Skin epidermis (tissue), 12 donors: ENCODE measurements at regions not wholly inside any gene's neighbourhood (a gene's known extent, or its start where the extent isn't known, plus 50 kb on each side); places are given as distances from the start of the nearest gene placed in this dataset.
"Not testable (repeated sequence)": the region's sequence is repeated elsewhere in the genome, so short reads cannot be mapped to it uniquely, and the experiment has no call there.

Source experiments
- H3K27ac ChIP-seq, 21 experiments: fragments of 200-600 bp; sonication (generic) in 11 of 21; one replicate each; pipeline ENCODE4 v1.5.0; 2020; ENCODE audit warnings: mild to moderate bottlenecking in 3 of 21, inconsistent platforms in 2 of 21, moderate library complexity in 2 of 21
- H3K4me3 ChIP-seq, 7 experiments: fragments of 200-600 bp; sonication (generic) in 2 of 7; one replicate each; pipeline ENCODE4 v1.5.0; 2020; ENCODE audit warnings: inconsistent platforms in 2 of 7, mild to moderate bottlenecking in 2 of 7, moderate library complexity in 1 of 7

- Histone ChIP-seq H3K27ac (no peak overlapping the region), H3K4me3 (no peak overlapping the region)
These were observed 177.6 kb downstream of the STK31 start for GRCh38 chr7:23887660-23888059.

GRCh38 chr7:23888958-23889357 is 178.9 kb downstream of the STK31 start:
- Histone ChIP-seq H3K4me3 (no peak overlapping the region), H3K27ac (no peak overlapping the region)

- H3K4me3 ChIP-seq = no peak overlapping the region
These were observed 179.5 kb downstream of the STK31 start for GRCh38 chr7:23889566-23889965.

GRCh38 chr7:23892019-23892418 is 182.0 kb downstream of the STK31 start:
- no peak overlapping the region for H3K27ac ChIP-seq
- H3K4me3 ChIP-seq = no peak overlapping the region

More at GRCh38 chr7:23889566-23889965, 179.5 kb downstream of the STK31 start:
- H3K27ac ChIP-seq = no peak overlapping the region

GRCh38 chr7:23893176-23893941 is 183.3 kb downstream of the STK31 start:
- H3K27ac ChIP-seq = no peak overlapping the region
- no peak overlapping the region for H3K4me3 ChIP-seq

- Histone ChIP-seq H3K27ac (no peak overlapping the region), H3K4me3 (no peak overlapping the region)
These were observed 184.2 kb downstream of the STK31 start for GRCh38 chr7:23893942-23894891.

- Histone ChIP-seq H3K27ac (no peak overlapping the region), H3K4me3 (no peak overlapping the region)
These were observed 185.0 kb downstream of the STK31 start for GRCh38 chr7:23894892-23895569.

GRCh38 chr7:23895666-23896096 is 185.7 kb downstream of the STK31 start:
- Histone ChIP-seq H3K27ac (no peak overlapping the region), H3K4me3 (no peak overlapping the region)

GRCh38 chr7:23898619-23899018 is 188.6 kb downstream of the STK31 start:
- no peak overlapping the region for H3K4me3 ChIP-seq

GRCh38 chr7:23904901-23905300 is 194.9 kb downstream of the STK31 start:
- not testable (repeated sequence) for H3K4me3 ChIP-seq, H3K27ac ChIP-seq

More at GRCh38 chr7:23898619-23899018, 188.6 kb downstream of the STK31 start:
- no peak overlapping the region for H3K27ac ChIP-seq

- Histone ChIP-seq H3K4me3 (no peak overlapping the region), H3K27ac (no peak overlapping the region)
These were observed 197.0 kb downstream of the STK31 start for GRCh38 chr7:23907012-23907411.

GRCh38 chr7:23909426-23909825 is 199.4 kb downstream of the STK31 start:
- H3K27ac ChIP-seq = no peak overlapping the region
- no peak overlapping the region for H3K4me3 ChIP-seq

- no peak overlapping the region for H3K27ac ChIP-seq
- H3K4me3 ChIP-seq = no peak overlapping the region
These were observed 202.0 kb downstream of the STK31 start for GRCh38 chr7:23912065-23912464.

- Histone ChIP-seq H3K4me3 (no peak overlapping the region), H3K27ac (no peak overlapping the region)
These were observed 203.0 kb downstream of the STK31 start for GRCh38 chr7:23913016-23913415.

GRCh38 chr7:23915236-23915635 is 205.2 kb downstream of the STK31 start:
- Histone ChIP-seq H3K27ac (no peak overlapping the region), H3K4me3 (no peak overlapping the region)

GRCh38 chr7:23918286-23918685 is 208.3 kb downstream of the STK31 start:
- H3K27ac ChIP-seq = no peak overlapping the region
- no peak overlapping the region for H3K4me3 ChIP-seq

- Histone ChIP-seq H3K27ac (no peak overlapping the region), H3K4me3 (no peak overlapping the region)
These were observed 208.8 kb downstream of the STK31 start for GRCh38 chr7:23918856-23919255.

- H3K27ac ChIP-seq = no peak overlapping the region
These were observed 215.1 kb downstream of the STK31 start for GRCh38 chr7:23925088-23925487.

GRCh38 chr7:23927709-23928417 is 217.8 kb downstream of the STK31 start:
- Histone ChIP-seq H3K27ac (no peak overlapping the region), H3K4me3 (no peak overlapping the region)

More at GRCh38 chr7:23925088-23925487, 215.1 kb downstream of the STK31 start:
- H3K4me3 ChIP-seq = no peak overlapping the region

- no peak overlapping the region for H3K27ac ChIP-seq
- no peak overlapping the region for H3K4me3 ChIP-seq
These were observed 218.4 kb downstream of the STK31 start for GRCh38 chr7:23928418-23928775.
